ENCODE measurements at regions not wholly inside any gene's neighbourhood (a gene's known extent, or its start where the extent isn't known, plus 50 kb on each side); places are given as distances from the start of the nearest gene placed in this dataset.

- 74 to 88% methylated on average over 1 of the region's 1 CpG for WGBS, 2 donors
- Histone ChIP-seq H3K27ac (no peak overlapping the region), H3K4me1 (no peaks in the 10 kb centered on the region), H3K4me3 (no peak overlapping the region), H3K36me3 (no peaks in the 10 kb centered on the region), H3K9me3 (peaks cover 0 to 64% (median 20%) of the 10 kb centered on the region in 11 donors), H3K27me3 (no peaks in the 10 kb centered on the region)
- ATAC-seq, result no peak
- intact Hi-C loops (cut with DNase I), result no loop called here
- TF ChIP-seq CTCF (IDR thresholded peaks at IDR 0.05), result no peak
- no peak for DNase-seq
Measured at GRCh38 chr12:46046436-46046835, 56.1 kb upstream of the SCAF11 start.

GRCh38 chr12:46043972-46044520, 53.7 kb upstream of the SCAF11 start:
- intact Hi-C loops (cut with DNase I), result no loop called here

More at GRCh38 chr12:46043972-46044520, 53.7 kb upstream of the SCAF11 start:
- peaks cover 0 to 54% (median 13%) of the 10 kb centered on the region in 11 donors for H3K9me3 ChIP-seq
- no peak for DNase-seq
- no peak for ATAC-seq
- H3K27ac ChIP-seq, result no peak overlapping the region
- TF ChIP-seq CTCF (IDR thresholded peaks at IDR 0.05), result no peak
- WGBS, 2 donors, result 45 to 53% methylated on average over 1 of the region's 1 CpG
- no peak overlapping the region for H3K4me3 ChIP-seq
- H3K27me3 ChIP-seq, result no peaks in the 10 kb centered on the region
- H3K4me1 ChIP-seq, result no peaks in the 10 kb centered on the region
- no peaks in the 10 kb centered on the region for H3K36me3 ChIP-seq

All from heart right ventricle (tissue), 16 donors.